Liver (tissue), 8 donors: ENCODE measurements at regions not wholly inside any gene's neighbourhood (a gene's known extent, or its start where the extent isn't known, plus 50 kb on each side); places are given as distances from the start of the nearest gene placed in this dataset.

Experiments
- DNase-seq: peaks from one replicate; pipeline ENCODE4 v3.0.0-alpha.2; 2017; ENCODE audit warnings: low spot score
- H3K27ac ChIP-seq, 2 donors: one replicate each; pipeline ENCODE4 v1.7.0; 2013; ENCODE audit warnings: inconsistent platforms in 2 of 2, low read length in 2 of 2, control low read depth in 1 of 2, low read depth in 1 of 2, mild to moderate bottlenecking in 1 of 2
- H3K27me3 ChIP-seq, 4 donors: one replicate each; pipeline versions ENCODE4 v1.6.1 to v1.7.0; 2013; ENCODE audit warnings: low read length in 3 of 4, inconsistent platforms in 1 of 4, mild to moderate bottlenecking in 1 of 4, moderate library complexity in 1 of 4; ENCODE audit not compliant: control insufficient read depth in 4 of 4, insufficient read depth in 4 of 4
- H3K36me3 ChIP-seq, 4 donors: one replicate each; pipeline versions ENCODE4 v1.6.1 to v1.7.0; 2013; ENCODE audit warnings: low read length in 3 of 4, mild to moderate bottlenecking in 3 of 4, low read depth in 1 of 4, moderate library complexity in 1 of 4; ENCODE audit not compliant: control insufficient read depth in 4 of 4, insufficient read depth in 3 of 4
- H3K4me1 ChIP-seq, 4 donors: one replicate each; pipeline versions ENCODE4 v1.6.1 to v1.7.0; 2013; ENCODE audit warnings: low read length in 3 of 4, mild to moderate bottlenecking in 3 of 4, moderate library complexity in 1 of 4; ENCODE audit not compliant: control insufficient read depth in 4 of 4, insufficient read depth in 4 of 4
- H3K4me3 ChIP-seq, 3 donors: one replicate each; pipeline versions ENCODE4 v1.6.1 to v1.7.0; 2013; ENCODE audit warnings: low read length in 3 of 3, control low read depth in 1 of 3, low read depth in 1 of 3, mild to moderate bottlenecking in 1 of 3
- H3K9ac ChIP-seq, 2 donors: one replicate each; pipeline ENCODE4 v1.7.0; 2013; ENCODE audit warnings: low read length in 2 of 2, mild to moderate bottlenecking in 2 of 2, moderate library complexity in 2 of 2, control low read depth in 1 of 2, low read depth in 1 of 2
- H3K9me3 ChIP-seq, 4 donors: one replicate each; pipeline versions ENCODE4 v1.6.1 to v1.7.0; 2013; ENCODE audit warnings: low read length in 3 of 4; ENCODE audit not compliant: control insufficient read depth in 4 of 4
- EGR1 ChIP-seq, 2 donors: IDR thresholded peaks; 2 replicates each; pipeline ENCODE4 v1.6.1; 2016 to 2018; ENCODE audit warnings: antibody characterized with exemption in 2 of 2, low read depth in 2 of 2
- FOXA1 ChIP-seq: IDR thresholded peaks from 2 replicates; pipeline ENCODE4 v1.6.1; 2016; ENCODE audit warnings: antibody characterized with exemption
- FOXA2 ChIP-seq: IDR thresholded peaks from 2 replicates; pipeline ENCODE4 v1.6.1; 2016; ENCODE audit warnings: antibody characterized with exemption
- GABPA ChIP-seq, 2 donors: IDR thresholded peaks in 1 of 2; conservative IDR thresholded peaks in 1 of 2; 2 replicates each; pipeline ENCODE4 v1.6.1; 2016; ENCODE audit warnings: antibody characterized with exemption in 2 of 2, mild to moderate bottlenecking in 1 of 2, moderate library complexity in 1 of 2
- HNF4A ChIP-seq, 2 donors: conservative IDR thresholded peaks; 2 replicates each; pipeline ENCODE4 v1.6.1; 2016; ENCODE audit warnings: antibody characterized with exemption in 2 of 2, mild to moderate bottlenecking in 2 of 2
- HNF4G ChIP-seq: IDR thresholded peaks from 2 replicates; pipeline ENCODE4 v1.6.1; 2016; ENCODE audit warnings: antibody characterized with exemption
- JUND ChIP-seq, 2 donors: IDR thresholded peaks; 2 replicates each; pipeline ENCODE4 v1.6.1; 2016; ENCODE audit warnings: antibody characterized with exemption in 2 of 2
- NR2F2 ChIP-seq: IDR thresholded peaks from 2 replicates; pipeline ENCODE4 v1.6.1; 2016; ENCODE audit warnings: antibody characterized with exemption
- RAD21 ChIP-seq, 2 donors: IDR thresholded peaks; 2 replicates each; pipeline ENCODE4 v1.6.1; 2016; ENCODE audit warnings: antibody characterized with exemption in 2 of 2, mild to moderate bottlenecking in 2 of 2
- RXRA ChIP-seq, 2 donors: IDR thresholded peaks; 2 replicates each; pipeline ENCODE4 v1.6.1; 2017 to 2018; ENCODE audit warnings: antibody characterized with exemption in 2 of 2, mild to moderate bottlenecking in 1 of 2
- SP1 ChIP-seq: IDR thresholded peaks from 2 replicates; pipeline ENCODE4 v1.6.1; 2018; ENCODE audit warnings: antibody characterized with exemption, mild to moderate bottlenecking
- TAF1 ChIP-seq: conservative IDR thresholded peaks from 2 replicates; pipeline ENCODE4 v1.6.1; 2016; ENCODE audit warnings: antibody characterized with exemption, mild to moderate bottlenecking
- YY1 ChIP-seq: IDR thresholded peaks from 2 replicates; pipeline ENCODE4 v1.6.1; 2016; ENCODE audit warnings: antibody characterized with exemption, mild to moderate bottlenecking
- WGBS: extraction: QIAGEN DNeasy Blood & Tissue Kit; methylation state at CpG from one replicate; pipeline ENCODE4 v1.1.7; 2013; 5-methylcytosine and 5-hydroxymethylcytosine counted together
- TF ChIP-seq, protein P1 (sequence below): IDR thresholded peaks from 2 replicates; pipeline ENCODE4 v1.6.1; 2016; ENCODE audit warnings: antibody characterized with exemption
- TF ChIP-seq, protein P2 (sequence below): IDR thresholded peaks from 2 replicates; pipeline ENCODE4 v1.6.1; 2016; ENCODE audit warnings: antibody characterized with exemption, mild to moderate bottlenecking
- TF ChIP-seq, protein P3 (sequence below): IDR thresholded peaks from 2 replicates; pipeline ENCODE4 v1.6.1; 2016; ENCODE audit warnings: antibody characterized with exemption
- TF ChIP-seq, protein P4 (sequence below): fragments of 150-350 bp; IDR thresholded peaks from 2 replicates; pipeline ENCODE4 v1.5.1; 2017; ENCODE audit warnings: improper control_type of control experiment, low read depth, low read length; ENCODE audit not compliant: missing input control
- TF ChIP-seq, protein P5 (sequence below): IDR thresholded peaks from 2 replicates; pipeline ENCODE4 v1.6.1; 2016; ENCODE audit warnings: antibody characterized with exemption
- donor health status: healthy.
- donor health status: healthy.
- donor health status: healthy.
- donor health status: healthy.
- donor health status: healthy.

GRCh38 chr2:16791496-16791895, 125.9 kb upstream of the CYRIA start:
- 98% methylated on average over 1 of the region's 1 CpG for WGBS
- no peak for TF ChIP-seq TAF1
- H3K9me3 ChIP-seq = no peaks in the 10 kb centered on the region
- no peaks in the 10 kb centered on the region for H3K36me3 ChIP-seq
- no peaks in the 10 kb centered on the region for H3K4me1 ChIP-seq
- no peak overlapping the region for H3K4me3 ChIP-seq
- no peak overlapping the region for H3K9ac ChIP-seq
- DNase-seq = no peak
- no peak overlapping the region for H3K27ac ChIP-seq
- no peaks in the 10 kb centered on the region for H3K27me3 ChIP-seq

DNA sequence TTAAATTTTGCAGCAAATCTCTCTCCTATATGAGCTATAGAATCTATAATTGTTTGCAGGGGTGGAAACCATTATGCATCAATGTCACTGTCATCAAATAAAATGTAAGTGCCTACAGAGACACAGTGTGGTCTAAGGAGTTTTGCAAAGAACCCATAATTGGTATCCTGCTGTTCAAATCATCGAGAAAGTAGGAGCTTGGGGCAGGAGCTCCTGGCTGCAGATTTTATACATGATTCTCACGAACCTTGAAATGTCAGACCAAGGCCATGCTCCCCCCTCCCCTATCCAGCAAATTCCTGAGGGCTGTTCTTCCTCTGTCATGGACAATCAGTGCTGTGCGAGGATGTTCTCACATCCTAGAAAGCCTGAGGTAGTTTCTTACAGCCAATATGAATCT, 119.5 kb upstream of the CYRIA start:
- no peaks in the 10 kb centered on the region for H3K36me3 ChIP-seq
- H3K9me3 ChIP-seq = no peaks in the 10 kb centered on the region
- H3K27me3 ChIP-seq = no peaks in the 10 kb centered on the region
- H3K9ac ChIP-seq = no peak overlapping the region
- no peak overlapping the region for H3K27ac ChIP-seq
- TF ChIP-seq, protein P1, sequence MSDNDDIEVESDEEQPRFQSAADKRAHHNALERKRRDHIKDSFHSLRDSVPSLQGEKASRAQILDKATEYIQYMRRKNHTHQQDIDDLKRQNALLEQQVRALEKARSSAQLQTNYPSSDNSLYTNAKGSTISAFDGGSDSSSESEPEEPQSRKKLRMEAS = no peak
- H3K4me1 ChIP-seq = no peaks in the 10 kb centered on the region
- DNase-seq = no peak
- 85% methylated on average over 3 of the region's 3 CpGs for WGBS
- no peak overlapping the region for H3K4me3 ChIP-seq

GRCh38 chr2:16784652-16785051, 119.0 kb upstream of the CYRIA start:
- H3K27ac ChIP-seq = no peak overlapping the region
- no peaks in the 10 kb centered on the region for H3K9me3 ChIP-seq
- 96% methylated on average over 3 of the region's 3 CpGs for WGBS
- H3K27me3 ChIP-seq = no peaks in the 10 kb centered on the region
- DNase-seq = no peak
- H3K4me1 ChIP-seq = no peaks in the 10 kb centered on the region
- no peak for TF ChIP-seq FOXA1
- TF ChIP-seq, protein P2, sequence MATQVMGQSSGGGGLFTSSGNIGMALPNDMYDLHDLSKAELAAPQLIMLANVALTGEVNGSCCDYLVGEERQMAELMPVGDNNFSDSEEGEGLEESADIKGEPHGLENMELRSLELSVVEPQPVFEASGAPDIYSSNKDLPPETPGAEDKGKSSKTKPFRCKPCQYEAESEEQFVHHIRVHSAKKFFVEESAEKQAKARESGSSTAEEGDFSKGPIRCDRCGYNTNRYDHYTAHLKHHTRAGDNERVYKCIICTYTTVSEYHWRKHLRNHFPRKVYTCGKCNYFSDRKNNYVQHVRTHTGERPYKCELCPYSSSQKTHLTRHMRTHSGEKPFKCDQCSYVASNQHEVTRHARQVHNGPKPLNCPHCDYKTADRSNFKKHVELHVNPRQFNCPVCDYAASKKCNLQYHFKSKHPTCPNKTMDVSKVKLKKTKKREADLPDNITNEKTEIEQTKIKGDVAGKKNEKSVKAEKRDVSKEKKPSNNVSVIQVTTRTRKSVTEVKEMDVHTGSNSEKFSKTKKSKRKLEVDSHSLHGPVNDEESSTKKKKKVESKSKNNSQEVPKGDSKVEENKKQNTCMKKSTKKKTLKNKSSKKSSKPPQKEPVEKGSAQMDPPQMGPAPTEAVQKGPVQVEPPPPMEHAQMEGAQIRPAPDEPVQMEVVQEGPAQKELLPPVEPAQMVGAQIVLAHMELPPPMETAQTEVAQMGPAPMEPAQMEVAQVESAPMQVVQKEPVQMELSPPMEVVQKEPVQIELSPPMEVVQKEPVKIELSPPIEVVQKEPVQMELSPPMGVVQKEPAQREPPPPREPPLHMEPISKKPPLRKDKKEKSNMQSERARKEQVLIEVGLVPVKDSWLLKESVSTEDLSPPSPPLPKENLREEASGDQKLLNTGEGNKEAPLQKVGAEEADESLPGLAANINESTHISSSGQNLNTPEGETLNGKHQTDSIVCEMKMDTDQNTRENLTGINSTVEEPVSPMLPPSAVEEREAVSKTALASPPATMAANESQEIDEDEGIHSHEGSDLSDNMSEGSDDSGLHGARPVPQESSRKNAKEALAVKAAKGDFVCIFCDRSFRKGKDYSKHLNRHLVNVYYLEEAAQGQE = no peak
- TF ChIP-seq GABPA (IDR thresholded peaks at IDR 0.05 in 1 of 2, conservative IDR thresholded peaks at IDR 0.05 in 1 of 2) = no peak
- TF ChIP-seq SP1 = no peak
- TF ChIP-seq, protein P1 = no peak
- TF ChIP-seq, protein P3, sequence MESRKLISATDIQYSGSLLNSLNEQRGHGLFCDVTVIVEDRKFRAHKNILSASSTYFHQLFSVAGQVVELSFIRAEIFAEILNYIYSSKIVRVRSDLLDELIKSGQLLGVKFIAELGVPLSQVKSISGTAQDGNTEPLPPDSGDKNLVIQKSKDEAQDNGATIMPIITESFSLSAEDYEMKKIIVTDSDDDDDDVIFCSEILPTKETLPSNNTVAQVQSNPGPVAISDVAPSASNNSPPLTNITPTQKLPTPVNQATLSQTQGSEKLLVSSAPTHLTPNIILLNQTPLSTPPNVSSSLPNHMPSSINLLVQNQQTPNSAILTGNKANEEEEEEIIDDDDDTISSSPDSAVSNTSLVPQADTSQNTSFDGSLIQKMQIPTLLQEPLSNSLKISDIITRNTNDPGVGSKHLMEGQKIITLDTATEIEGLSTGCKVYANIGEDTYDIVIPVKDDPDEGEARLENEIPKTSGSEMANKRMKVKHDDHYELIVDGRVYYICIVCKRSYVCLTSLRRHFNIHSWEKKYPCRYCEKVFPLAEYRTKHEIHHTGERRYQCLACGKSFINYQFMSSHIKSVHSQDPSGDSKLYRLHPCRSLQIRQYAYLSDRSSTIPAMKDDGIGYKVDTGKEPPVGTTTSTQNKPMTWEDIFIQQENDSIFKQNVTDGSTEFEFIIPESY = no peak
- TF ChIP-seq RAD21 (IDR thresholded peaks at IDR 0.05) = no peak
- TF ChIP-seq FOXA2 = no peak
- no peak for TF ChIP-seq TAF1
- TF ChIP-seq EGR1 (IDR thresholded peaks at IDR 0.05; ENCODE audit: low read depth in 2 of 2) = no peak
- no peak for TF ChIP-seq JUND (IDR thresholded peaks at IDR 0.05)
- no peak for TF ChIP-seq HNF4G
- no peak for TF ChIP-seq YY1
- TF ChIP-seq NR2F2 = no peak
- TF ChIP-seq RXRA (IDR thresholded peaks at IDR 0.05) = no peak
- TF ChIP-seq, protein P4, sequence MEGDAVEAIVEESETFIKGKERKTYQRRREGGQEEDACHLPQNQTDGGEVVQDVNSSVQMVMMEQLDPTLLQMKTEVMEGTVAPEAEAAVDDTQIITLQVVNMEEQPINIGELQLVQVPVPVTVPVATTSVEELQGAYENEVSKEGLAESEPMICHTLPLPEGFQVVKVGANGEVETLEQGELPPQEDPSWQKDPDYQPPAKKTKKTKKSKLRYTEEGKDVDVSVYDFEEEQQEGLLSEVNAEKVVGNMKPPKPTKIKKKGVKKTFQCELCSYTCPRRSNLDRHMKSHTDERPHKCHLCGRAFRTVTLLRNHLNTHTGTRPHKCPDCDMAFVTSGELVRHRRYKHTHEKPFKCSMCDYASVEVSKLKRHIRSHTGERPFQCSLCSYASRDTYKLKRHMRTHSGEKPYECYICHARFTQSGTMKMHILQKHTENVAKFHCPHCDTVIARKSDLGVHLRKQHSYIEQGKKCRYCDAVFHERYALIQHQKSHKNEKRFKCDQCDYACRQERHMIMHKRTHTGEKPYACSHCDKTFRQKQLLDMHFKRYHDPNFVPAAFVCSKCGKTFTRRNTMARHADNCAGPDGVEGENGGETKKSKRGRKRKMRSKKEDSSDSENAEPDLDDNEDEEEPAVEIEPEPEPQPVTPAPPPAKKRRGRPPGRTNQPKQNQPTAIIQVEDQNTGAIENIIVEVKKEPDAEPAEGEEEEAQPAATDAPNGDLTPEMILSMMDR = no peak
- no peak for TF ChIP-seq HNF4A (conservative IDR thresholded peaks at IDR 0.05)
- TF ChIP-seq, protein P5, sequence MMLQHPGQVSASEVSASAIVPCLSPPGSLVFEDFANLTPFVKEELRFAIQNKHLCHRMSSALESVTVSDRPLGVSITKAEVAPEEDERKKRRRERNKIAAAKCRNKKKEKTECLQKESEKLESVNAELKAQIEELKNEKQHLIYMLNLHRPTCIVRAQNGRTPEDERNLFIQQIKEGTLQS = no peak
- H3K36me3 ChIP-seq = no peaks in the 10 kb centered on the region
- no peak overlapping the region for H3K4me3 ChIP-seq
- no peak overlapping the region for H3K9ac ChIP-seq
